ENCODE measurements at regions not wholly inside any gene's neighbourhood (a gene's known extent, or its start where the extent isn't known, plus 50 kb on each side); places are given as distances from the start of the nearest gene placed in this dataset.

DNA sequence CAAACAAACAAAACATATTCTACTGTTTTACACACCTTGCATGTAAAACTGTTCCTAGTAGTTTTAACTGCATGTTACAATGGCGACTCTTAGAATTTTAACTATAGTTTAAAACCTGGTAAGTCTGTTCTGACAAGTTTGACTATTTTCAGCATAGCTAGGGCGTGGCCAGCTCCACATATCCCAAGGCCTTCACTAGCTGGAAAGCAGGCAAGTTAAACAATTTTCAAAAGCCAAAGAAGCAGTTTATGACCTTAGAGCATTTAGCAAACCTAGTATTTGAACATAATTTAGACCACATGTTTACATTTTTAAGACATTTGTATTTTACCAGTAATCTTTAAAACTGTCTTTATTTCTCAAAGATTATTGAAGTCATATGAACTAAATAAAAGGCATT is 402.8 kb upstream of the SYT4 start:
- TF ChIP-seq EZH2 (IDR thresholded peaks at IDR 0.05; ENCODE audit: insufficient read depth, poor library complexity, severe bottlenecking) (no peak), EZH2phosphoT487 (IDR thresholded peaks at IDR 0.05; ENCODE audit: insufficient read depth, low read depth) (no peak)
